Renal cortical epithelial cell (primary cell): ENCODE measurements at regions not wholly inside any gene's neighbourhood (a gene's known extent, or its start where the extent isn't known, plus 50 kb on each side); places are given as distances from the start of the nearest gene placed in this dataset.

Source experiments
- DNase-seq: peaks from one replicate; pipeline ENCODE4 v3.0.0-alpha.2; 2011; ENCODE audit warnings: low read depth

DNA sequence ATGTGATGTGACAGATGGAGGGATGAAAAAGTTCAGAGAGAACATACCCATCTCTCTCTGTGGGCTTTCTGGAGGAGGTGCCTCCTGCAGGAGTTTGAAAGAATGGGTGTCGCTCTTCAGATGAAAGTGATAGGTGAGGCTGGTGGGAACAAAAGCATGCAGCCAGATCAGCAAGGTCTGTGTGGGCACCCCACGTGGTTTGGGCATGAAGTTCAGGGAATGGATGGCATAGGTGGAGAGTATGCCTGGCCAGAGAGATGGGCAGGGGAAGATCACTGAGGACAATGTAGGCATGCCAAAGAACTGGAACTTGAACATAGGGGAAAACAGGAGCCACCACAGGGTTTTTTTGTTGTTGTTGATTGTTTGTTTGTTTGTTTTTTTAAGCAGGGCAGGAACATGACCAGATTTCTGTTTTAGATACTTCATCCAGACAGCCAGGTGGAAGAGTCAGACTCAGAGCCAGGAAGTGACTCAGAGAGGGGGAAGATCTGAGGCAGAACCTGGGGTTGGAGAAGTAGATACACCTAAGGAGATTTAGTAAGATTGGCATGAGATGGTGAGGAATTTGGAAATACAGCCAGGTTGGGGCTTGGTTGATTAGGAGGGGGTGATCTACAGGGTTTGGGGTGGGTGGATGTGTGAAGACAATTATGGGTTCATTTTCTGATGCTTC is 64.8 kb upstream of the CLSTN2 start:
- no peak for DNase-seq

DNA sequence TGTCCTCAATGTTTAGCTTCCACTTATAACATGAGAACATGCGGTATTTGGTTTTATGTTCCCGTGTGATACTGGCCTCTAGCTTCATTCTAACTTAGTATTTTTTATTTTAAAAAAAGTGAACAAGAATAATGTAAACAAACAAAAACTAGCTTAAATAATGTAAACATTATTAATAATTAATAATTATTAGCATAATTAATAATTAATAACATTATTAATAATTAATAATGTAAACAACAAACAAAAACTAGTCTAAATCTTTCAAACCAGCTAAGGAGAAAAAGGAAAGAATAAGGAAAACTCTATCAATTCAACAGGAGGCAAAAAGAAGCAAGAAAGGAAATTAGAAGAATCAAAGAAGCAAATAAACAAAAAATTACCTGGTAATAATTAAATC is 66.2 kb upstream of the CLSTN2 start:
- no peak for DNase-seq

DNA sequence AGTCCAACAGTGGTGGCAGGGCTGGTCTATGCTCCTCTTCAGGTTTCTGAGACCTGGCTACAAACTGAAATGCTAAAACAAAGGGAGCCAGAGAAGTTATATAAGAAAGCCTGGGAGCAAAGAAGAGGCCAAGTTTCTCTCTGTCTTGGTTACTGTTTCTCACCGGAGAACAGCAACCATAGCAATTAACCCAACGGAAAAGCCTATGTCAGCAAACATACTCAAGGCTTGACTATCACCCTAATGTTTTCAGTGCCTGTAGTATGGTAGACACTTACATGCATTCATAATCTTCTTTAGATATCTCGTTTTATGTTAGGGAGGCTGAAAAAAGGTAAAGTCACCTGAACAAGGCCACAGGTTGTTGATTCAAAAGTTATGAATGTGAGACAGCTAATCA is 86.3 kb upstream of the CLSTN2 start:
- no peak for DNase-seq

DNA sequence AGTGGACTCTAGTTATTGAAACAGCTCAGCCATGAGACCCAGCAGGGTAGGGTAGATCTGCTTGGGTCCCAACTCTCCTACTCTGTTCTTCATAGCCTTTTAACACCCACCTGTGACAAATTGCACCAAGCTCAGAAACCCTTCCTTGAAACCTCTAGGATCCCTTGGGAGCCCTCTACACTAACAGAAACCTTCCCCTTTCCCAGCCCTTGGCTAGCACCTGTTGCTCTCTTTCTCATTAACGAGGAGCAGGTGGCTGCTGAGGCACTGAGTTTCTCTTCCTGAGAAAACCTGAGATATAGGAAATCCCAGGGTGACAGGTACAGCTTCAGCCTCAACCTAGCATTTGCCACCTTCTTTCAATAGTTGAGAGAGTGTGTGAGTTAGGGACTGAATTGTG is 88.3 kb upstream of the CLSTN2 start:
- DNase-seq = no peak

DNA sequence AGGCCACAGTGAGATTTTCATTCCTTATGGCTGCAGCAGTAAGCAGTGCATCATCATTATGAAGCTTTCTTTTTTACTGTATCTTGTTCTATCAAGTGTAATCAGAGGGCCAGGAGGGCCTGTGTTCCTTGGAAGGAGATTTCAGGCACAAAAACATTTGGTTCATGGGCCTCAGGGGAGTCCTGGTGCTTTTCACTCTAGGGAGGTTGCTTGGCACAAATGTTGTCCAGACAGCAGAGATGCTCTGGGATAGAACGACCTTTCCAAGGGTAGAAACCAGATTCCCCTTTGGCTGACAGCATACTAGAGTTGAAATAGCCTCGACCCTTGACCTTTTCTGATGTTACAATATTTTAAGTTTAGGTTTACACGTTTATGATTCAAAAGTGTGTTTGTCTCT is 95.3 kb upstream of the CLSTN2 start:
- DNase-seq = no peak

DNA sequence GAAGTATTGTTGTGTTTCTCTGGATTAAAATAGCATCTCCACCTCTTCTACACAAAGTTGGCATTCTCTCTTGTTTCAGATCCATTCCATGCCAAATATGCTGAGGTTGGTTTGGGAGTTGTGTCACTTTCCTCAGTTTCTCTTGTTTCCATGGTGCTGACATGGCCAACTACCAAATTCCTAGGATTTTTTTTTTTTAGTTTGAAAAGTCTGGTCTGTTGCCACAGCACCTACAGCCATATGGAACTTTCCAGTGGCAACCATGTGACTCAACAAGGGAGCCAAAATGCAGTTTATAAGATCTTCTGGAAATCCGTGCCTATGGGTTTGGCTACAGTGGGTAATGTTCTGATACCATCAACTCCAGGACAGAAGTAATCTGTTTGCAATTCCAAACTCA is 96.0 kb upstream of the CLSTN2 start:
- no peak for DNase-seq

DNA sequence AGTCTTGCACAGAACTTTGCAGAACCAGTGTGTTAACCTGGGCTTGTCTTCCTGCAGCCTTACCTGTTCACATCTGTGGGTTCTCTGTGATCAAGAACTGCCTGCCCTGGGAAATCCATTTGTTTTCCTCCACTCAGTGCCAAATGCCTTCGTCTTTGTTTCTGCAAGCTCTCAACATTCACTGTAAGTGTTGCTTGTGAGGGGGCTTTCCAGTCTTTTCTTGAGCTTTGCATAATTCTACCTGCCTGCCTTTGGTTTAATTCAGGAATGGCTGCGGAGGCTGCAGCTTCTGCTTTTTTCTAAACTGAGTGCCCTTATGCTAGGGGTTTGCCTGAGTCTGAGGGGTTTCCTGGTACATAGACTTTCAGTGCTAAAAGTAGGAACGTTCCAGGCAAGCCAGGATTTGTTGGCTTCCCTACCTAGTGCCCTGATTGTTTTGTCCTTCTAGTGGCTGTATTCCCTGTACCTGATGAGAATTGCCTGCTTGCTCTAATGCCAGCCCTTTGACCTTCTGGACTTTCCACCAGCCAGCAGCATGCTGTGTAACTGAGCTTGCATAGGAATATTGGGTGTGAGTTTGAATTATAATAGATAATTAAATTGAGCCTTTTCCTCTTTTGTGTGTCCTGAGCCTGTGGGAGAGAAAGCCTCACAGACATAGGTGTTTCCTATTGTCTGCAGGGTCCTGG is 96.6 kb upstream of the CLSTN2 start:
- no peak for DNase-seq

DNA sequence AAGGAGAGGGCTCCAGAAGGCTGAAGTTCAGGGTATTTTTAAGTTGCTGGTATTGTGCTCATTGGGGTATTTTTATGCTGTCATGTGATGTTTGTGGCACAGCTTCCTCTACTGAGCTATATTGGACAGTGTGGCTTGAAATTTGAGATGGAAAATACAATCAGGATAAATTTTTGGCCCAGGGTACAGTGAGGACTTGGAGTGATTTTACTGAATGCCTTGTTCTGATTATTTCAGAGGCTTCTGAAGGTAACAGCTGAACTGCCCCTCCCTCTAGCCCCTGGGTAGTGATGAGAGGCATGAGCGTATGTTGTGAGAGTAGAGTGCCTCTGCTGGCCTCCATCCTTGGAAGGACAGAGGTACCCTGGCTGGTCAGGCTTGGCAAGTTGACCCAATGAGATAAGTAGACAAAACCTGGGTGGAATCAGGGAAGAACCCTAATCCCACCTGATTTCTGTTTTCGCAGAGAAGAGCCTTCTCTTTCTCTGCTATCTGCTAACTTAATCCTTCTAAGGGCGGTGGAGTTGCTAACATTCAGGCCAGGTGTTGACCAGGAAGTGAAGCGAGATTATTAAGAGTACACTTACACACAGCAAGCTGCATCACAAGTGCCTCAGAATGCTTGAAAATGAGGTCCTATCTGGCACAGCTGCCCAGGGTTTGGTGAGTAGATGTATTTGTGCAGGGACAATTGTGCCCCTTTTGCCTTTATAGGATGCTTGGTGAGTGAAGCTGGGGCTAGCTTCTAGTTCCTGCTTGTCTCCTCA is 98.1 kb upstream of the CLSTN2 start:
- DNase-seq = no peak

DNA sequence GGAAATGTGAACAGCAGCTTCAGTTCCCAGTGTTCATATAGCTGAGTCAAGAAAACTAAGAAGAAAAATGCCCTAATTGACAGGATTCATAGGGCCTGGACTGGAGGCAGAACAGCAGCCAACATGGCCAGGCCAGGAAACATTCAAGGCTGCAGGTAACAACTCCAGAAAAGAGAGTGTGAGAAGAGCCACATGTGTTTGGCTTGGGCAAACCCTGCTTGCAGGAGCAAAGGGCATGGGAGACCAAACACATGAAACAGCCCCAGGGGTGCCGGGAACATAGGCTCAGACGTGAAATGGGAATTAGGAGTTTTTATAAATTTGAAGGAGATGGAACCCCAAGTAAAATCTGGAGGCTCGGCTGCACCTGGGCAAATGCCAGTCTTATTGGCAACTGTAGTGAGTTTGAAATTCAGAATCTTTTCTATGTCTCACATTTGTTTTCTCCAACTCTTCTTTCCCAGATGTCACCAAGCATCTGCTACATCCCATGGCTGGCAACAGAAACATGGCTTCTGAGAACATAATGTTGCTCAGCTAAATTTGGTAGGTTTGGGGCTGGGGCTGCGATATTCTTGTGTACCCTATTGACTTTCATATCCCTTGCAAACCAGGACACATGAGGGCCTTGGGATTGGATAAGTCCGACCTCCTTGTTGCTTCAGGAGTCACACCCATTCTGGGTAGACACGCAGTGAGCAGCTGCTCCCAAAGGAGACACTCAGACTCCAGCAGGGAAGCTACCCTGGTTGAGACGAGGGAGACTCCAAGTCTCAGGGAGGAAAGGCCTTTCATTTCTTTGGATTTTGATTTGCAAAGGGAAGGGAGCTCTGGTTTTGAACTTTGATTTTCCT is 98.9 kb upstream of the CLSTN2 start:
- no peak for DNase-seq

DNA sequence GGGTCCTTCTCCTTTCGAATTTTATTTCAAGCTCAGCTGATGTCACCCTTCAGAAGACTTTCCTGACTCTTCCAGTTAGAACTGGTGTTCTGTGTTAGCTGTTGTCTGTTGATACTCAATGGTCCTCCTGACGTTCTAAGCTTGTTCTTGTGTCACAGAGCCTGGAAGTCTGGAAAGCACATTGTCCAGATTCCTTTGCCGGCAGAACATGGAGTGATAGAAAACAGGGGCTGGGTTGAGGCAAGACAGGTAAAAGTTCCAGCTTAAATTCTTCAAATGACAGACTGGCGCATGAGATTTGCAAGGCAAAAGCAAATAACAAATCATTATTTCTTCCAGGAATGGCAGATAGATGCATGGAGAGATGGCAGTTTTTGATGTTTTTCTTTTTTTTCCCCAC is 102.0 kb upstream of the CLSTN2 start:
- DNase-seq = no peak

DNA sequence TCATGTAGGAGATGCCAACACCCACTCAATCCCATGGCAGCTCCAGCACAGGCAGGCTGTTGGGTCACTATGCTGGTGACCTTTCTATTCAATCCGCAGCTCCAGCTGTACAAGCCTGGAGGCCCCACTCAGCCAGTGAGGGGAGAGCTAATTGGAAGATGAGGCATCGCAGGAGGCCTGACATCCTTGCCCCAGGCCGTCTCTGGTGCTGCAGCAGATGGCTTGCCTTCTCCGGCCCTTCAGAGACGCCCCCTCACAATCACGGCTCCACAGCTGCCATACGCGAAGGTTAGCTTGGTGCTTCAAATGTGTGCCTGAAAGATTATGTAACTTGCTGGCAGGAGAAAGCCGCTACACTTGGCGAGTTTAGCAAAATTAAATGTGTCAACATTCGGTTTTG is 104.2 kb upstream of the CLSTN2 start:
- DNase-seq = no peak

DNA sequence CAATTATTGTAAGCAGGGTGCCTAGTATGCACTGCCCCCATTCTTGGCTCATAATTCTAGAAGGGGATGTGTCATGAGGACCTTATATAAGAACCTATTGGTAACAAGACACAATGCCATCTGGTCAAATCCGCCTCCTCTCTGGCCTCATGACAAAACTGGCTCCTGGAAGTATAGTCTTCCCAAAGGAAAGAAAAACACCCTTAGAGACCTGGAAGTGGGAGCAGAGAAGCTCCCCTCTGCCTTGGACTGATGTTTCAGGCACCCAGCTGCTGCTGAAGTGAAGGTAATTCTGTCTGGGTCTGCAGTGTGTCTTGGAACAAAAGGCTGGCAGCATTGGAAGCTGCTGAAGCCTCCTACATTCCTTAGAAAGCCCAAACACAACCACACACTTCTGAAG is 107.2 kb upstream of the CLSTN2 start:
- DNase-seq = no peak

DNA sequence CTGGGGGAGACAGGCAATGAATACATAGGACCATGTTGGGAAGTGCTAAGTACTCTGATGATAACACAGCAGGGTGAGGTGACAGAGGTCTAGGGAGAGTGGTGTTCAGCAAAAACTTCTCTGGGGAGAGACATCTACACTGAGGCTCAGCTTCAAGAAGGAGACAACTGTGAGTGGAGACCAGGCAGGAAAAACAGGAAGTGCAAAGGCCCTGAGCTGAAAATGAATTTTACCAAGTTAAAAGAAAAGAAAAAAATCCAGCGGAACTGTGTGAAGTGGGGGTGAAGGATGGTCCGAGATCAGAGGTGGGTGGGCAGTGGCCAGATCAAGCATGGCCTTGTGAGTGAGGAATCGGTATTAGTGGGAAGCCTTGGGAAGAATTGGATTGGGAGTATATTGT is 110.1 kb upstream of the CLSTN2 start:
- DNase-seq = no peak

DNA sequence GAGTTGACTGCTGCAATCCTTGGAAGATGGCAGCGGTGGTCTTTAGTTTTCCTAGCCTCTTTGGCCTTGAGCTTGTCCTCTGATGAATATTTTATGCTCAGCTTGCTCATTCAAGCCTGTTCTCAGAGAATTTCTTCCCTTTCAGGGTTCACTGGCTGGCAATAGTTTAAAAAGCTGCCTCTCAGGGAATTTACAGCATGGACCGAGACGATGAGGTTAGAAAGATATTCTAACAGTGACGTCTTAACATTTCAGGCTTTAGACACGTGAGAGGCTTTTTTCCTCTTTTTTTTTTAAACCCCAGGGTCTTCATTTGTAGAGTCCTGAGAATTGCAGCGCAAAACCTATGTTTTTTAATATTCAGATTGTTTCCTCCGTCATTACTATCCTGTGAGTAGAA is 120.3 kb upstream of the CLSTN2 start:
- DNase-seq = peak; percentile 32

DNA sequence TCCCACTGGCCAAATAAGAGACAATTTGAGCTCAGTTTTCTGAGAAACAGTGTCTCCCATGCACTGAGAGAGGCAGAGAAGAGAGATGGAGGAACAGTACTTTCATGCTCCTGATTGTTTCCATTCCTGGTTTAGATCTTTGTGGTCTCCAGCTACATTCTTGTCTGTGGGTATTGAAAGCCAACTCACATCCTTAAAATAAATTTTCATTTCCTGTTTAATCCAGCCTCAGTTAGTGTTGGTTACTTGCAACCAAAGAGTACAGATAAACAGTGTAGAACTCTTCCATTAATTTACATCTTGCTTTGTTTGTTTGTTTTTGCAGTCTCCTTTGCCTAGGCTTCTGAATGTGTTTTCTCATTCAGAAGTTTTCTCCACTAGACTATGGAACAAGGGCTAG is 123.7 kb upstream of the CLSTN2 start:
- DNase-seq = peak; percentile 64

DNA sequence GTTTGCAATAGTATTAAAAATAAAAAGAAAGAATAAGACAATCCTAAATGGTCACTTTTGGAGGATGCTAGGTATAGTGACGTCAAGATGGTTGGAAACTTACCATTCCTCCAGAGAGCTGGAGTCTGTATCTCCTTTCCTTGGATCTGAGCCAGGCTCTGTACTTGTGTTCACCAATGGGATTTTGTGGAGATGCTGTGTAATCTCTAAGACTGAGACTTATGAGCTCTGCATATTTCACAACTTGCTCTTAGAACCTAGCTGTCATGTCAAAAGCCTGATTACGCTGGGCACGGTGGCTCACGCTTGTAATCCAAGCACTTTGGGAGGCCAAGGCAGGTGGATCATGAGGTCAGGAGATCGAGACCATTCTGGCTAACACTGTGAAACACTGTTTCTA is 126.8 kb upstream of the CLSTN2 start:
- no peak for DNase-seq

DNA sequence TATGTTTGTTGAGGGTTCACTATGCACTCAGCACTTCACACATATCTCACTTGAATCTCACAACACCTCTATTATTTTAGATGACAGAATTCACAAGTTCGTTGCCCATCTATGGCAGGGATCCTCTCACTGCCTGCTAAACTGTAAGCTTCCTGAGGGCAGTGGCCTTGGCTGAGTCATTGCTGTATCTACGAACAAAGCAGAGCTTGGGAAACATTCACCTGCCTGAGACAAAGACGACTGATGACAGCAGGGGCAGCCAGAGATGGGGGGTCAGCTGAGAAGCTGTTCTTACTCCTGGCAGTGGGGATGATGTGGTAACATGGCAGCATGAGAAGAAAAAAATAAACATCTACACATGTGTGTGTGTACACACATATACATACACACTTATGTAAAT is 125.5 kb upstream of the NMNAT3 start:
- DNase-seq = no peak

DNA sequence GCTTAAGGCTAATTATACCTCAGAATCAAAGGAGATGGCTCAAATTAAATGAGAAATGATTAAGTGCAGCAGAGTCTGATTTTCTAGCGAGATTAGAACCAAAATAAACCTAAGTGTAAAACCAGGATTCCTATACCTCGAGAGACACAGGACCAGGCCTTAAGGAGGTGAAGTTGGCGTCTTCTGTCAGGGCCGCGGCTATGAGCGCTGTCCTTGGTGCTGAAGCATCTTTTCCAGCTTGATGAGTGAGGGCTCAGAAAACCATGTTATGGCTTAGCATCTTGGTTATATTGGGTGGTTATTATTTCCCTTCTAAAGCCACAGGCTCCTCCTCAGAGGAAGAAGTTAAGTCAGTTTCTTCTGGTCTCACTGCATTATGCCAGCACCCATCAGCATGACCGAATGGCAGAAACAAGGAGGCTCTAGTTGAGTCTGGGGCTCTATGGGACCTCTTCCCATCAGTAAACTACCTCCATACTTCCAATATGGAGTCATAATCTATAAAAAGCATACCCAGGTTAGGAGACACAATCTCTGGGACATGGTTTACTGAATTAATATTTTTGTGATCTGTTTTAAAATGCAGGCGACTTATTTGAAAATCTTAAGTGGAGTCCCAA is 120.1 kb upstream of the NMNAT3 start:
- DNase-seq = no peak

DNA sequence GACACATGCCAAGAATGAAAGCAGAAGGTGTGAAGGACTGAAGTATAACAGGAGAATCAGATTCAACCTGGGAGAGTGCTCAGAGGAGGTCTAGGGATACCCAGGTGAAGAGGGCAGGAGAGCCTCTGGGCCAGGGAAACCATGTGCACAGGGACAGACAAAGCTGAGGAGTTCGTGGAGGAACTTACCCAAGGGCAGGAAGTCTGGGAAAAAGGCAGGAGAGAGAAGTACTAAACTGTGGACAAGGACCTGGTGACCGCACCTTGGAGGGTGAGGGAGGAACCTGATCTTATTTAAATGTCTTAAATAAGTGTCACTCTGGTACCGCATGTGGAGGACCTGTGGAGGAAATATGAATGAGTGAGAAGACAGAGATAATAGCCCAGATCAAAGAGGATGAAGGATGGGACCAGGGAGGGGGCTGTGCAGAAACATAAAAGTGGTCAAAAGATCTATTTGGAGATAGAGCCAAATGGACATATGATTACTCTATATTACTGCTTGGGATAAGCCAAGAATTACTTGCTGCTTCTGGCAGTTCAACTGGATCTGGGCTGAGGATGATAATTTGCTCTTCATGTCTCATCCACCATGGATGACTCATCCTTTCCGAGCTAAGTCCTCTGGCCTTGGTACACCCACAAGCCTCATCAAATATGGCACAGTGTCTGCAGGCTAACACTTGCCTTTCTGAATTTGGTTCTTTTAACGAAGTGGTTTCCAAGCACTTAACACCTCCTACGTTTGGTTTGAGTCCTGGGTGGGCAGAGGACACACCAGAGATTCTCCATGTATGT is 116.9 kb upstream of the NMNAT3 start:
- peak; percentile 30 for DNase-seq

DNA sequence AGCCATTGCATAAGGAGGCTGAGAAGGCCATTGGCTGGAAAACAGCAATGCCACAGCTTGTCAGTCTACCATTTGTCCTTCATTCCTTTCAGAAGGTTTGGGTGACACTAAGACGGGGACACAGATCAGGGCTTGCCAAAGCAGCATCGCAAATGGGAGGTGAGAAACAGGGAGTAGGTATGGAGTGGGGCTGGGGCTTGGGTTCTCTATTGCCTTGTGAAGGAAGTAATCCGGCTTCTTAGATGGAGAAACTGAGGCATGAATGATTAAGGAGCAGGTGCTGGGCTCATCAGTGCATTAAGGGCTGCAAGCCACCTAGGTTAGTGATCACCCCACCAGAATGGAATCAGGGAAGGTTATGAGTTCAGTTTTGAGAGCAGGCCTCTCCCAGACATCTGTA is 115.6 kb upstream of the NMNAT3 start:
- no peak for DNase-seq

DNA sequence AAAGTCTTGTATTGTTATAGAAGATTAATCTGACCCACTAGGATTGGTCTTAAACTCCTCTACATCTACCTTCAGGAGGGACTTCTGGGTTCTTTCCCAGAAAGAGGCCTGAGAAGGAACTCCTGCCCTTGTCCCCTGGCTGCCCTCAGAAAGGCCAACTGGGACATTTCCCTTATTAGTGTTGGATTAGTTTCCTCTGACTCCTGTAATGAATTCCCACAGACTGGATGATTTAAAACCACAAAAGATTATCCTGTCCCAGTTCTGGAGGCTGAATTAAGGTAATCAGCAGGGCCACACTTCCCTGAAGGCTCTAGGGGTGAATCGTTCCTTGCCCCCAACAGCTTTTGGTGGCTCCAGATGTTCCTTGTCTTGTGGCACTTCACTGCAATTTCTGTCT is 102.8 kb upstream of the NMNAT3 start:
- DNase-seq = no peak
